Muscle layer of colon (tissue), 2 donors: ENCODE measurements at regions not wholly inside any gene's neighbourhood (a gene's known extent, or its start where the extent isn't known, plus 50 kb on each side); places are given as distances from the start of the nearest gene placed in this dataset.

Source experiments
- H3K27ac ChIP-seq: one replicate; pipeline ENCODE4 v1.7.0; 2013; ENCODE audit warnings: low read depth, mild to moderate bottlenecking, low read length, moderate library complexity
- H3K27me3 ChIP-seq, 2 donors: one replicate each; pipeline ENCODE4 v1.7.0; 2013; ENCODE audit warnings: low read length in 2 of 2, mild to moderate bottlenecking in 2 of 2; ENCODE audit not compliant: insufficient read depth in 2 of 2, control insufficient read depth in 1 of 2
- H3K36me3 ChIP-seq: one replicate; pipeline ENCODE4 v1.7.0; 2013; ENCODE audit warnings: mild to moderate bottlenecking, low read length; ENCODE audit not compliant: insufficient read depth
- H3K4me1 ChIP-seq: one replicate; pipeline ENCODE4 v1.7.0; 2013; ENCODE audit warnings: mild to moderate bottlenecking, low read length; ENCODE audit not compliant: insufficient read depth
- H3K4me3 ChIP-seq, 2 donors: one replicate each; pipeline ENCODE4 v1.7.0; 2013; ENCODE audit warnings: low read length in 2 of 2, low read depth in 1 of 2, mild to moderate bottlenecking in 1 of 2, moderate library complexity in 1 of 2
- H3K9ac ChIP-seq: one replicate; pipeline ENCODE4 v1.7.0; 2013; ENCODE audit warnings: low read length
- H3K9me3 ChIP-seq: one replicate; pipeline ENCODE4 v1.7.0; 2013; ENCODE audit warnings: mild to moderate bottlenecking, low read length
- donor health status: abdominal sarcoma.
- donor health status: Adenocarcinoma of cecum.

DNA sequence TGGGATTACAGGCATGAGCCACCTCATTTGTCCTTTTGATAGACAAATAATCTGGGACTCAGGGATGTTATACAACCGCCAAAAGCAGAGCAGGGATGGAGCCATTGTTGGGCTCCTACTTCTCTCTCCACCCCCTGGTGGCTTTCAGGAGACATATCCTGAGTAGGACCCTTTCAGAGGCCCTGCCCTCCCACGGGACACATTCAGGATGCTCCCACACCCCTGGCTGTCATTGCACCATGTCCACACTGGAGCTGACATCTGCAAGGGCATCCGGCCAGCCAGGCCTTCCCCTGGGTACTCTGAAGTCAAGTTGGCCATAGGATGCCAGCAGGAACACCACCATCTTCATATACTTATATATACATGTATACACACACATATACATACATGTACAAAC is 181.8 kb downstream of the SYK start:
- Histone ChIP-seq H3K4me1 (no peaks in the 10 kb centered on the region), H3K27me3 (no peaks in the 10 kb centered on the region), H3K4me3 (no peak overlapping the region), H3K9me3 (no peaks in the 10 kb centered on the region), H3K36me3 (no peaks in the 10 kb centered on the region), H3K27ac (no peak overlapping the region), H3K9ac (no peak overlapping the region)

DNA sequence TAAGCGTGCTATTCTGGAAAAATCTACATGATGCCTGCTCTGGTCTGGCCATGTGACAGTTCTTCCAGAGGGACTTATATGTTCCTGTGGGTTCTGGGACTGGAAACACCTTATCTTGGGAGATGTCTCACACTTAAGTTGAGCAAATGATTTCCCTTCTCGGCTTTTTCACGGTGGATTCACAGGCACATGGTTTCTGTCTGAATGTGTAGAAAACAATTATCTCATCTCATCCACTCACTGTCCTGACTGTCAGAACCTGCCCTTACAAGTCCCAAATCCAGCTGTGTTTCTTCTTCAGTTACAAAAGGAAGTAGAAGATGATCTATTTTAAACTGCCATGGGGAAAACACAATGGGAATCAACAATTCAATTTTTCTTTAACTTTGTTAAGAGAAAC is 184.0 kb downstream of the SYK start:
- H3K36me3 ChIP-seq = no peaks in the 10 kb centered on the region
- H3K27ac ChIP-seq = no peak overlapping the region
- no peaks in the 10 kb centered on the region for H3K4me1 ChIP-seq
- H3K27me3 ChIP-seq = no peaks in the 10 kb centered on the region
- H3K9me3 ChIP-seq = no peaks in the 10 kb centered on the region
- H3K4me3 ChIP-seq = no peak overlapping the region
- H3K9ac ChIP-seq = no peak overlapping the region

DNA sequence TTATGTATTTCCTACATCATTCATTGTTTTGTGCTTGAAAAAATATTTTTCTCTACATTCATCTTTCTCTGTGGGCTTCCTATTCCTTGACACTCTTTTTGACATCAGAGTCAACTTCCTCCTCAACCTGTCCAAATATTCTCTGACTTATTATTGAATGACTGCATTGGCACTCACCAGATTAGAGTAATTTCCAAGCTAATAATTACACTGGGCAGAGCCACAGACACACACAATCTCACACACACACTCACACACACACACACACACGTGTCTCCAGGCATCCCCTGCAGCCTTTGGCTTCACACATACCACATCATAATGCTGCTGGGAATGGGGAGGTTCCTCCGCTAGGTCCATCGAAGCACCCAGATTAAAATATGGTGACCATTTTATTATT is 184.5 kb downstream of the SYK start:
- H3K27me3 ChIP-seq = no peaks in the 10 kb centered on the region
- H3K27ac ChIP-seq = no peak overlapping the region
- H3K36me3 ChIP-seq = no peaks in the 10 kb centered on the region
- no peaks in the 10 kb centered on the region for H3K4me1 ChIP-seq
- H3K9ac ChIP-seq = no peak overlapping the region
- no peaks in the 10 kb centered on the region for H3K9me3 ChIP-seq
- no peak overlapping the region for H3K4me3 ChIP-seq

DNA sequence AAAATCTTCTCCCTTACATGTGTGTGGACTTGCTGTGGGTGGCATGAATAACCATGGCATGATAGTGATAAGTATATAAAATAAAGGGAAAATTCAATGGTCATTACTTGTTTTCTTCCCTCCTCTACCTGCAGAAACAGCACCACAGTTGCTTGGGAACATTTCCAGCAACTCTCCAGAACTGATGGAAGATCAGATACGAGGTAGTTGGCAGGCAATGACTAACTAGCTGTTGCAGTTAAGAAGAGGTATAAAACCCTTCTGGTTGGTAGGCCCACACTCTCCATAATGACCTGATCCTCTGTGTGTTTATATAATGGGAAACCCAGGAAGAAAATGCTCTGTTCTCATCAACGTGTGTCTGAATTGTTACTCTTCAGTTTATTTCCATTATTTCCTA is 185.9 kb downstream of the SYK start:
- no peaks in the 10 kb centered on the region for H3K9me3 ChIP-seq
- no peak overlapping the region for H3K27ac ChIP-seq

DNA sequence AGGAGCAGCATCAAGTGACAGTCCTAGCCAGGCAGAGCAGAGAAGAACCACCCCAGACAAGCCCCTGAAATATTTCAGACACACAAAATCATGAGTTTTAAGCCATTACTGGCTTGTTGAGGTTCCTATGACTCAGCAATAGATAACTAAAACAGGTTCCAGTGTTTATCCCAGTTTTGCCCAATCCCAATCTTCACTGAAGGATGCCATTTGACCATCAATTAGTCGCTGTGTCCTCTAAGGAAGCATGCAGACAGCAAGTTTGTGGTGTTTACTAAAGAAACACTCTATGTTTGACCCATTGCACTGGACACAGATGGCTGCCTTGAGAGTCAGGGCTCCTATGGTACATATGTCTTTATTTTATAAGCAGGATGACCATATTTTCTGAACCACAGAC is 186.7 kb downstream of the SYK start:
- H3K4me3 ChIP-seq = no peak overlapping the region
- no peaks in the 10 kb centered on the region for H3K36me3 ChIP-seq
- H3K9me3 ChIP-seq = no peaks in the 10 kb centered on the region
- H3K27me3 ChIP-seq = no peaks in the 10 kb centered on the region
- H3K27ac ChIP-seq = no peak overlapping the region
- H3K9ac ChIP-seq = no peak overlapping the region
- H3K4me1 ChIP-seq = peaks cover 4% of the 10 kb centered on the region

More for the DNA sequence above, 185.9 kb downstream of the SYK start:
- Histone ChIP-seq H3K9ac (no peak overlapping the region), H3K27me3 (no peaks in the 10 kb centered on the region), H3K36me3 (no peaks in the 10 kb centered on the region), H3K4me1 (peaks cover 4% of the 10 kb centered on the region), H3K4me3 (no peak overlapping the region)

DNA sequence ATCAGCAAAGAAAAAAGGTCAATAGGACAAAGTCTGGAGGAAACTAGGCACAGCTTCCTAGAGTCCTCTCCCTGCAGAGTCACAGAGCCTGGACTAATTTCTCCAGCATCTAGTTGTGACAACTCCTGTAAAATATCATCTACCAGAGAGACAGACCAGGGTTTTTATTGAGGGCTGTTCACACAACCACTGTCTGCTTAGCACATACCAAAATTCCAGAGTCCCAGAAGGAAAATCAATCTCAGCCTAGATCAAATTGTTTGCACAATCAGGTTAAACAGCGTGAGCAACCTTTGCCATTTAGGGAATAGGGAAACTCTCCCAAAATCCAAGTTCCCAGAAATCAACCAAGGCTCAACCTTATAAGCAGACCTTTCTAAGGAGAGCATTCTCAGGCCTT is 190.3 kb downstream of the SYK start:
- Histone ChIP-seq H3K27ac (no peak overlapping the region), H3K9ac (no peak overlapping the region), H3K36me3 (no peaks in the 10 kb centered on the region), H3K27me3 (no peaks in the 10 kb centered on the region), H3K9me3 (no peaks in the 10 kb centered on the region), H3K4me1 (peaks cover 4% of the 10 kb centered on the region), H3K4me3 (no peak overlapping the region)

DNA sequence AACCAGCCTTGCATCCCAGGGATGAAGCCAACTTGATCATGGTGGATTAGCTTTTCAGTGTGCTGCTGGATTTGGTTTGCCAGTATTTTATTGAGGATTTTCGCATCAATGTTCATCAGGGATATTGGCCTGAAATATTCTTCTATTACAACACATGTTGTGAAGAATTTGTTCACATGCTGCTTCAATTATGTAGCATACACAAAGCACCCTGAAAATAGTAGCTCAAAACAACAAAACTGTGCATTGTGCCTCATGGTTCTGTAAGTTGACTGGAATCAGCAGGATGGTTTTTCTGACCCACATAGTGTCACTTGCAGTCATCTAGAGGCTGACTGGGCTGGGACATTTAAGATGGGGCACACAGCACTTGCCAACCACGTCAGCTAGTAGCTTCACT is 193.9 kb downstream of the SYK start:
- H3K36me3 ChIP-seq = no peaks in the 10 kb centered on the region
- H3K9me3 ChIP-seq = no peaks in the 10 kb centered on the region
- no peaks in the 10 kb centered on the region for H3K27me3 ChIP-seq
- H3K4me3 ChIP-seq = no peak overlapping the region
- no peak overlapping the region for H3K9ac ChIP-seq
- no peak overlapping the region for H3K27ac ChIP-seq
- peaks cover 4% of the 10 kb centered on the region for H3K4me1 ChIP-seq

DNA sequence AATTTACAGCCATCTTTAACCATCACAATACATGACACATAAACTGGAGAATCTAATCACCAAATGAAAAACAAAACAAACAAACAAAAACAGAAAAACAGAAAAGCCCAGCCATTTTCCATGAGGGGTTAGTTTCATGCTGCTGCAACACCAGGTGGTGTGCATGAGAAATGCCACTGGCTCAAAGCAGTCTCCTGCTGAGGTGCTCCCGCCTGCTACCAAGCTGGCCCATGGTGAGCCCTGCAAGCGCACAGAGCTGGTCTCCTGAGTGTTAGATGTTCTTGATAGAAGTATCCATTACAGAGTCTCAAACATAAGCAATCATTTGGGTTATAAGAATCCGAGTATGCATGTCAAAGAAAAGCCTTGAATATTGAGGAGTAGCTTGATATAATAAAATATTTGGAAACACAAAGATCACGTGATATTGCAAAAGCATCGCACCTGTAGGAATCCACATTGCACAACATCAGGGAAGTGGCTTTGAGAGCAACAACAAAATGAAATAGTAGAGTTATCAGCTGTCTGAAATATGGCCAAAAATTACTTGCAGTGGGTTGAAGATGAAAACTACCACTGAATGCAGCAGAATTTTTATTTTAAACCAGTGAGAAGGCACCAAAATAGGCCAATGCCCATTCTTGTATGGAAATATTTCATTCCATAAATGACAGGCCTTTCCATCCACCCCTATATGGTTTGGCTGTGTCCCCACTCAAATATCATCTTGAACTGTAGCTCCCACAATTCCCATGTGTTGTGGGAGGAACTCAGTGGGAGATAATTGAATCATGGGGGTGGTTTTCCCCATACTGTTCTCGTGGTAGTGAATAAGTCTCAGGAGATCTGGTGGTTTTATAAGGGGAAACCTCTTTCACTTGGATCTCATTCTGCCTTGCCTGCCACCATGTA is 194.8 kb downstream of the SYK start:
- no peaks in the 10 kb centered on the region for H3K36me3 ChIP-seq
- no peaks in the 10 kb centered on the region for H3K9me3 ChIP-seq
- peaks cover 4% of the 10 kb centered on the region for H3K4me1 ChIP-seq
- H3K27me3 ChIP-seq = no peaks in the 10 kb centered on the region
- H3K9ac ChIP-seq = no peak overlapping the region
- H3K4me3 ChIP-seq = no peak overlapping the region
- no peak overlapping the region for H3K27ac ChIP-seq

DNA sequence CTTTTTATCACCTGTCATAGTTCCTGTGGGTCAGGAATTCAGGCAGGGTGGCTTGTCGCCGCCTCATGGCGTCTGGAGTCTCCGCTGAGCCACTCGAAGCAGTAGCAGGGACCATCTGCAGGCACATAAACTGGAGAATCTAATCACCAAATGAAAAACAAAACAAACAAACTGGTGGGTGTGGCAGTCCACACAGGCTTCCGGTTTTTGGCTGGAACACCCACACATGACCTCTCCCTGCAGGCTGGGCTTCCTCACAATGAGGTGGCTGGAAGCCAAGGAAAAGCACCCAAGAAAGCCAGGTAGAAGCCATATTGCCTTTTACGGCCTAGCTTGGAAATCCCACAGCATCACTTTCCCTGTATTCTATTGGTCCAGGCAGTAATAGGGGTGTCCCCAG is 197.0 kb downstream of the SYK start:
- no peaks in the 10 kb centered on the region for H3K27me3 ChIP-seq
- H3K9me3 ChIP-seq = no peaks in the 10 kb centered on the region
- H3K4me1 ChIP-seq = no peaks in the 10 kb centered on the region
- H3K27ac ChIP-seq = no peak overlapping the region
- H3K36me3 ChIP-seq = no peaks in the 10 kb centered on the region
- H3K4me3 ChIP-seq = no peak overlapping the region
- H3K9ac ChIP-seq = no peak overlapping the region

DNA sequence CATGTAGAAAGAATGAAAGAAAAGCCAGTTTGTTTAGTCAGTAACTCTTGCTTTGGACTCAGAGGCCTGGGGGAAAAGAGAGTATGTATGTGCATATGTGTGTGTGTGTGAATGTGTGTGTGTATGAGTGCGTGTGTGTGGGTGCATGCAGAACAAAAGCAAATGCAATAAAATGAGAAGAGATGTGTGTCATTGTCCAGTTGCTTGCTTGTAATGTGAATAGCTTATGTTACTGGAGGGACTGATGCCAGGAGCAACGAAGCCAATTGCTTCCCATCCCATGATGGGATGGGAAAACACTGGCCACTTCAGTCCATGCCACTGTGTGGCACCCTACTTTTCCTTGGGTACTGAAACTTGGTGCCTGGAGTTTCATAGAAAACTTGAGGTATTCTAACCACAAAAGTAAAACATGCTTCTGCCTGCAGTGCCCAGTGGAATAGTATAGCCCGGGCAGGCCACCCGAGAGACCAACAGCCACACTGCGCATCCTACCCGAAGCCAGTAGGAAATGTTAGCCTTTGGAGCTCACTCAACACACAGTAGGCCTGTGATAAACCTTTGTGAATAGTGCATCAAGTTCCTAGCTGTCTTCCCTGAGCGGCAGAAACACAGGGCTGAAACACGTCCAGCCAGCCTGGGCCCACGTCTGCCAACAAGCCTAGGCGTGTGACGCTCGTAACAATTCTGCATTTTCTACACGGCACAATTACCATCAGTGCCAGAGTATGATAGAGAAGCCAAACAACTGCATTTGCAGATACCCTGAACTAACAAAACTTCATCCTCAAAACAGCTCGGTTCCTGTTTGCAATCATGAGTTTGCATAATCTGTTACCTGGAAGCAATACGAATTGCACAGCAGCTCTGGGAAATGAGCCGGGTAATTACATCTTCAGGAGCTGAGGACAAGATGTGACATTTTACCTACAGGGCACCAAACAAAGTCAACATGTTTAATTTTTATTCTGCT is 198.1 kb downstream of the SYK start:
- Histone ChIP-seq H3K4me3 (no peak overlapping the region), H3K36me3 (no peaks in the 10 kb centered on the region), H3K9me3 (no peaks in the 10 kb centered on the region), H3K27me3 (no peaks in the 10 kb centered on the region), H3K27ac (no peak overlapping the region), H3K4me1 (no peaks in the 10 kb centered on the region), H3K9ac (no peak overlapping the region)

DNA sequence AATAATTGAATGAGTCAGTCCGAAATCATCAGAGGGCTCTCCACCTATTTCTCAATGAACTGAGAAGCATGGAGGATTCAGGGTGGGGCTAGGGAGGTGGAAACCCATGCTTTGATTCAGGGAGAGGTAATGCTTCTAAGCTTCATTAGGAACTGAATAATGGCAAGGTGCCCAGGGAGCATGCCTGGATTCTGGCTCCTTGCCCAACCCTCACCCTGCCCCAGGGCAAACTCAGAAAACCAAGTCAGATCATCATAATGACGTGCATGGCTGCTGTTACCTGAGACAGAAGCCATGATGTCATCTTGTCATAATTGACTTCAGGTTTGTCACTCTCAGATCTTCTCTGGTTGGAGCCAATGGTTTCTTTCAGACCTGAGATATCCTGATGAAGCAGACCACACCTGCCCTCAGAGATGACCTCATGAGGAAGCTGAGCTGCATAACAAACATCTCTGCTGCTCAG is 199.6 kb downstream of the SYK start:
- H3K9me3 ChIP-seq = no peaks in the 10 kb centered on the region
- no peak overlapping the region for H3K9ac ChIP-seq
- H3K4me1 ChIP-seq = no peaks in the 10 kb centered on the region
- no peak overlapping the region for H3K4me3 ChIP-seq
- no peaks in the 10 kb centered on the region for H3K36me3 ChIP-seq
- H3K27ac ChIP-seq = no peak overlapping the region
- H3K27me3 ChIP-seq = no peaks in the 10 kb centered on the region
